Stimulated activated CD4-positive, alpha-beta T cell treated with anti-CD3 and anti-CD28 coated beads, Interleukin-12 subunit alpha, Interleukin-12 subunit beta, amount 100 ng/mL, for 4 hours (primary cell): ENCODE measurements at regions not wholly inside any gene's neighbourhood (a gene's known extent, or its start where the extent isn't known, plus 50 kb on each side); places are given as distances from the start of the nearest gene placed in this dataset.

ENCODE experiments used
- DNase-seq: peaks from one replicate; pipeline ENCODE4 v3.0.0-alpha.2; 2020

- no peak for DNase-seq
These were observed 112.1 kb upstream of the POU3F3 start for GRCh38 chr2:104741860-104742259.

- DNase-seq = no peak
These were observed 109.4 kb upstream of the POU3F3 start for GRCh38 chr2:104744537-104744936.

- DNase-seq = no peak
These were observed 108.1 kb upstream of the POU3F3 start for GRCh38 chr2:104745846-104746245.

GRCh38 chr2:104746299-104746698 lies 107.6 kb upstream of the POU3F3 start:
- no peak for DNase-seq

GRCh38 chr2:104746858-104747257 lies 107.1 kb upstream of the POU3F3 start:
- DNase-seq = no peak

- no peak for DNase-seq
These were observed 104.0 kb upstream of the POU3F3 start for GRCh38 chr2:104749856-104750460.

GRCh38 chr2:104752504-104752903 lies 101.4 kb upstream of the POU3F3 start:
- DNase-seq = no peak

- DNase-seq = no peak
These were observed 98.7 kb upstream of the POU3F3 start for GRCh38 chr2:104755026-104755878.

- DNase-seq = no peak
These were observed 97.8 kb upstream of the POU3F3 start for GRCh38 chr2:104756118-104756517.

GRCh38 chr2:104757056-104757455 lies 96.9 kb upstream of the POU3F3 start:
- no peak for DNase-seq

- no peak for DNase-seq
These were observed 95.7 kb upstream of the POU3F3 start for GRCh38 chr2:104758199-104758620.

- DNase-seq = no peak
These were observed 91.9 kb upstream of the POU3F3 start for GRCh38 chr2:104762031-104762430.

GRCh38 chr2:104766683-104767082 lies 87.2 kb upstream of the POU3F3 start:
- no peak for DNase-seq

GRCh38 chr2:104768694-104769093 lies 85.2 kb upstream of the POU3F3 start:
- DNase-seq = no peak

- no peak for DNase-seq
These were observed 84.8 kb upstream of the POU3F3 start for GRCh38 chr2:104769096-104769495.

GRCh38 chr2:104772996-104773395 lies 80.9 kb upstream of the POU3F3 start:
- no peak for DNase-seq

GRCh38 chr2:104774631-104775030 lies 79.3 kb upstream of the POU3F3 start:
- DNase-seq = no peak

GRCh38 chr2:104777721-104778120 lies 76.2 kb upstream of the POU3F3 start:
- no peak for DNase-seq

- no peak for DNase-seq
These were observed 72.8 kb upstream of the POU3F3 start for GRCh38 chr2:104781151-104781550.

GRCh38 chr2:104784264-104784663 lies 69.7 kb upstream of the POU3F3 start:
- no peak for DNase-seq

GRCh38 chr2:104786204-104786603 lies 67.7 kb upstream of the POU3F3 start:
- DNase-seq = no peak

- no peak for DNase-seq
These were observed 67.1 kb upstream of the POU3F3 start for GRCh38 chr2:104786821-104787220.

- no peak for DNase-seq
These were observed 66.4 kb upstream of the POU3F3 start for GRCh38 chr2:104787298-104788065.
